Stimulated activated CD8-positive, alpha-beta memory T cell treated with anti-CD3 and anti-CD28 coated beads, Interleukin-4, amount 100 ng/mL, for 1 hour (primary cell): ENCODE measurements at regions not wholly inside any gene's neighbourhood (a gene's known extent, or its start where the extent isn't known, plus 50 kb on each side); places are given as distances from the start of the nearest gene placed in this dataset.
A peak's percentile ranks its signal among the peaks of the same experiment; 100 is the strongest.

Experiments
- DNase-seq, 2 donors: peaks; one replicate each; pipeline ENCODE4 v3.0.0-alpha.2; 2020; ENCODE audit warnings: low read depth in 2 of 2, low spot score in 1 of 2

DNA sequence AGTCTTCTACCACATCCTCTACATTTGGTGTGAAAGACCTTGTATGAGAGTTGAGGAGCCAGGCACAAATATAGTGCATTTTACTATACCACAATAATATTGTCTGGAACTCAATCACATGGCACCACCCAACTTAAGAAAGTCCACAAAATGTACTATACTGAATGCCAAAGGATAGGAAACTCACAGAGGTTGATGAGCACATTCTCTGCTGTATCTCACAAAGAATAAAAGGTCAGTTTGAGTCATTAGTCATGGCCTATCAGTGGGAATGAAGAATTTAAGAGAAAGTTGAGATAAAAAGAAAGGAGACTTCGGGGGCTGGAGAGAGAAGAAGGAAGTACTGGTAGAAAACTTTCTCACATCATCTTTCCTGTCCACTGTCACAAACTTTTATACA lies 134.3 kb downstream of the RDH14 start:
- no peak for DNase-seq

DNA sequence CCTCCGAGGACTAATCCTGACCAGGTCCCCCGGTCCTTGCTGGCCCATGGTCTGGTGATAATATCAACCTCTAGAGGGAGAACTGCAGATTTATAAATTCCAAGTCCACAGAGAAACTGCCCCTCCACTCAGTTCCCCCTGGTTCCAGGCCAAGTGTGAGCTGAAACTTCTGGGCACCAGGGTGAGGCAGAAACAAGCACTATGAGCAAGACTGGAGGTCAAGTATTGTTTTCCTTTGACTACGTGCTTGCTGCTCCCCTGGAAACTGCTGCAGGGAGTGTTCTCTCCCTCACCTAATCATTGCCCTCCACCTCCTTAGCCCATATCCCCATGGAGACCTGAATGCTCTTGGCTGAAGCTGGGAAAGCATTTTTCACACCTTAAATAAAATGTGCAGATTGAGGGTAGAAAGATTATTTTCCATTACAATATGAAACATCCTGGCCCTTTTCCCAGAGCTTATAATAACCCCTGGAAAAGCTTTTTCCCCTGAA lies 135.2 kb downstream of the RDH14 start:
- no peak for DNase-seq

DNA sequence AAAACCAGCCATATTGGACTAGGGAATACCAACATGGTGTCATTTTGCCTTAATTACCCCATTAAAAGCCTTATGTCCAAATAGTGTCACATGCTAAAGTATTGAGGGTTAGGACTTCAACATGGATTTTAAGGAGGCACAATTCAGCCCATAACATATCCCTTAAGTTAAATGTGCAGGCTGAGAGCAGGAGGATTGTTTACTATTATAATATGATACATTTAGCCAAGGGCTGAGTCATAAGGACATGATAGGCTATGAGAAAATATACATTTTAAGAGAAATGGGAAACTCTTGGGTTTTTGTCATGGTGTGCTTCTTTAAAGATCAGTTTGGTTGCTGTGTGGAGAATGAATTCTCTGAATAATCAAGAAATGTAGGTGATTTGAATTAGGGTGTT lies 136.8 kb downstream of the RDH14 start:
- DNase-seq = no peak

DNA sequence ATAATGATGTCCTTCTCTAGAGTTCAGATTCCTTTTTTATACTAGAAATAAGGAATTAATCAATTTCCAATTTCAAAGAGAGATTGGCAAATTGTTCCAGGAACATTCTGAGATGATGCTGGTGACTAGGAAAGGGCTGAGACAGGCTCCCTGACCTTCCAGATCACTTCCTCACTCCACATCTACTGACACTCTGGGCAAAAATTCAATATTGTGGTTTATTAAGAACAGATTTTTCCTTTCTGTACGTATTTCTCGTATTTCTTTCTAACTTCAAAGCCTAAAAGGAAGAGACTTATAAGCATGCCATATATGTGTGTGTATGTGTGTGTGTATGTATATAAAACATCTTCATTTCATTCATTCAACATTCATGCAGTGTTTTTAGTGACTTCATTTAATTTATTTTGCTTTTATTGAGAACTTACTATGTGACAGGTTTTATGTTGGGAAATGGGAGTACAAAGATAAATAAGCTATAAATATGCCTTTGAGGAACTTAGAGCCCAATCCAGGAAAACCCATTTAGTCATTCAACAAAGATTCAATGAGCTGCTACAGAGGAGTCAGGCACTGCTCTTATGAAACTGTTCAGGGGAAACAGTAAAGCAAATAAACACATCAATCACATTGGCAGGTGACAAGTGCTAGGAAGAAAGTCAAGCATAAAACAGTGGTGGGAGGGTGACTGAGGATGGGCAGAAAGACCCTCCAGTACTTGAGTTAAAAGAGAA lies 137.9 kb downstream of the RDH14 start:
- DNase-seq = no peak

DNA sequence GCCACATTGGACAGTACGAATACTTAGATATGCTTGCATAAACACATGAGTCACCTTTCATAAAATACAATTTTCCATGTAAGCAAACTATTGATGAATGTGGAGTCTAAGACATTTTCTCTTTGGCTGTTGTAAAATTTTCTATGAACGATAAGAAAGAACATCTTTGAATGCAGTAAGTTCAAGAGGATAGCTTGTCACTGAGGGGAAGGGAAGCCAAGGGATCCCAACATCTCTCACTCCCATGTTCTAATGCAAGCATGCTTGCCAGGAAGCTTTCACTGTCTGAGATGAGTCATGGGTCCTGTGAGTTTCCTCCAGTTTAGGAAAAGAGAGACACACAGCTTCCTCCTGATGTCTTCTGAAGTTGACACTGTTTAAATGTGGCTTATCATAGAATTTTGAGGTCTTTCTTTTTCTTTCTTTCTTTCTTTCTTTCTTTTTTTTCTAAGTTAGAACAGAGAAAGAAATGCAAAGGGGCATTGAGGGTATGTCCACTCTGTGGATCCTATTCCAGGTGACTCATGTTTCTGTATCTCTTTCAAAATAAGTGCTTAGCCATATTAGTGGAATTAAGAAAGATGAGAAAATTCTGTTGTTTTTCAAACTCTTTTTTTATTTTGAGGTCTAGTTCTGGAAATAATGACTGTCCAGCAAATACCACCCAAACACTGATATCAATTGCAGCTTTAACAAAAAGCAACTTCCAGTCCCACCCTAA lies 146.6 kb downstream of the RDH14 start:
- no peak for DNase-seq

DNA sequence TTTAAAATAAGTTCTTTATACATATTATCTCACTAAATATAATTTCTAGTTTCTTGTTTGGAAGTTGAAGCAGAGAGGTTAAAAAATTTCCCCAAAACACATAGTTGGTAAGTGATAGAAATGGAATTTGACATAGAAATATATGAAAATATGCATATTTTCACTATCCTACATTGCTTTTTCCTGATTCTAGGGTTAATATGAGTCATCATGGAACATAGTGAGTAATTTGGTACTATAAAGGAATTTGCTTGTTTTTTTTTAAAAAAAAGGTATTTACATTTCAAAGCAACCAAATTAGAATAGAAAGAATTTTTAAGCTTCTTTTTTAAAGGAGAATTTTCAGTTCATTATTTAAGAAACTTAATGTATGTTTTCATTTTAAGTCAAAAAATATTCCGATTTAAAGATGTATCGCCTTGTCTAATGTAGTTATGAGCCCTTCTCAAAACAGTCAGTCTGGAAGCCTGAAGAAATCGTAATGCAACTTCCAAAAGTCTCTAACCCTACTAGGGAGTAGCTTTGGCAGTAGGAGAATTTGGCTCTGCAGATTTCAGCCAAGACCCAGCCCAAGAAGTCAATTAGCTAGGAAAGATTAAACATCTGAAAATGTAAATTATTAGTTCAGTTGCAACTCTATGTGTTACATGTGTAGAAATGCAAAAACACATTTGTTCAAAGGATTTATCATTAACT lies 147.3 kb downstream of the RDH14 start:
- DNase-seq = no peak

DNA sequence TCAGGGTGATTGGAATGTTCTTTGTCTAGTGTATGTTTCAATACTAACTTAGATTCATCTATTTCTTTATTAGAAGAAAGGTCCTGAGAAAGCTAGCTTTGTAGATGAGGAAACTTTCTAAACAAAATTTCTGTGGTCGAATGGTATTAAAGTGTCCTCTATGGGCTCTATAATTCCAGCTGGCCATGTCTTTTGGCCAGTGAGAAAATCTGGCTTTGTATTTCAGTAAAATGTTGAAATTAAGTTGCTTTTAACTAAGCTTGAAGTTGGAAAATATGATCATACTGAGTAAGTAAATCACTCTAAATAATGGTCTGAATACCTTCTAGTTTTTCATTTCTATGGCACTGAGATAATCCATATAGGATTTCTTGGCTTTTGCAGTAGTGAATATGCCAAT lies 148.8 kb downstream of the RDH14 start:
- DNase-seq = no peak

DNA sequence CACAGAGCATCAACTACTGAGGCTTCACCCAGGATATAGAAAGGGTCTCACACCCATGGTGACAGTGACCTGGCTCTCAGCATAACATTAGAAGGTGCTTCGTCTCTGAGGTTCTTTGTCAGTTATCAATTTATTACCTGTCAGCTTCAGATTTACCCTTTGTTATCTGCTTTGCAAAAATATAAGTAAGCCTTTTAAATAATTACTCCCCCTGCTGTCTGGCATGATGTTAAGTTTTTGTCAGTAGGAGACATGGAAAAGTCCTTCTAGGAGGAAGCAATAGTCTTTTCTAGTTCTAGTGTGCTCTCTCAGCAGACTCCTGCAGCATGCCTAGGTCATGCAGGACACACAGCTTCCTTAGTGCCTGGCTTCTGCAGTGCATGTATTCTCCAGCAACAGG lies 149.9 kb downstream of the RDH14 start:
- DNase-seq = no peak

DNA sequence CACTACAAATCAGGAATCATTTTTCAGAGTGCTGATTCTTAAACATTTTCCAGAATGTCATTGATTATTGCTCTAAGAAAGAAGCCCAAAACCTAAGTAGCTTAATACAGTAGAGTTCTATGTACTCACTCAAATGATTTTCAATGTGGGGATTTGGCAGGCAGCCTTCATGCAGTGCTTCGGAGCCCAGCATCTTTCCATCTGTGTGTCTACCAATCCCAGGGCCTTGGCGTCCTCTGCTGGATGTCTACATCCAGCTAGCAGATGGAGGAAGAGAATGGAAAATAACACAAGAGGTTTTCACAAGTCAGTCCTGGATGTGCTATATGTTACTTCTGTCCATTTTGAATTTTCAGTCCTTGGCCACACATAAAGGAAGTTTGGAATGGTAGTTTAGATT lies 151.8 kb downstream of the RDH14 start:
- no peak for DNase-seq

DNA sequence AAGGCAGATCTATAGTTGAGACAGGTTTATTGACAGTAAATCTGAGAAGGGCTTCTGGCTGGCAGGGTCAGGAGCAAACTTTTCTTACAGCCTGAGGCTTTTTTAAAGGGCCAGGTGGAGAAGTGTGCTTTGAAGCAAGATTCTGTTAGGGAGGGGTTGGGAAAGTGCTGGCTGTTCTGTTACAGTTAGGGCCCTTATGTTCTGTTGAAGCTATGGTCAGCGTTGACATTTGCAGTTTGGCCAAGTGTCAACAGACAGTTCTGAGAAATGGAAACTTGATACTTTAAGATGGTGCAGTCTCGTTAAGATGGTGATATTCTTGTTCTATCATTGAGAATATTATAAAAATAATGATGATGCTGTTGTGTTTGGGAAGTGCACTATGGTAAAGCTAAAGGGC lies 154.2 kb downstream of the RDH14 start:
- no peak for DNase-seq

DNA sequence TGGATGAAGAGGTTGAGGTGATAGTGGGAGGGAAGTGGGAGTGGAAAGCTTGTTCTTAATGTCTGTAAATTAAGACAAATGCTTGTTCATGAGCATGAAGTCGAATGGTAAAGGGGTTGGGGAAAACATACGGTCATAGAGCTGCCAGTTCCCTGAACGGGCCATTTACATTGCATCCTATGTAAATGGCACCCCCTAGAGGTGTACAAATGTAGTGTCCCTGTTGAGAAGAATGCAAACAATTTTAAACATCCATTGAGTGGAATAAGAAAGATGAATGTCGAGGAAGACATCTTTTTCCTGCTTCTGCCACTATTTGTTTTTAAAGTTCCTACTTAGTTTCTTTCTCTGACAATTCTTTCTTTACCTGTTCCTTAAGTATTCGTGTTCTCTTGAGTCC lies 155.7 kb downstream of the RDH14 start:
- no peak for DNase-seq

DNA sequence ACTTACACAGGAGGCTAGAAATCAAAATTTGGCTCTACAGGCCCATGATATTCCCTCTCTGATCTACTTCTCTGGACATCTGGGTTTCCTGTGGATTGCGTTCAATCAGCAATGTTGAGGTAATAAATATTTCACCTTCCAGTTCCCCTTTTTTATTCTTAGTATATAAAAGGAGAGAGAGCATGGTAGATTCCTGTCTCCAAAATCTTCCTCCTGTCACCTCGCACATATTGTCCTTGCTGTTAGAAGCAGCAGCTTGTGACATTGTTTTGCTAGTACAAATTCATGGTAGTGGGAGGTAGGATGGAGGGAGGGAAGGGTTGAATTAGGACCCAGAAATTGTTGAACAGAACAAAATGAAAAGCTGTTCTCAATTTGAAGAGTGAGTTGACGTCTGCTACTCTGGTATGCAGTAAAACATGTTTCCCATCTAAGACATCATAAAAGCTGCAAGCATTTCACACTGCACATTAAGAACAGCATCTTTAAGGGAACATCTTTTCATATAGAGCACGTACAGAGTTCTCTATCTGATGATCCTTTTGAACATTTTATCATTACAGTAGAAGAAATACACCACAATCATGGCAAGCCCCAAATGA lies 156.4 kb downstream of the RDH14 start:
- no peak for DNase-seq

DNA sequence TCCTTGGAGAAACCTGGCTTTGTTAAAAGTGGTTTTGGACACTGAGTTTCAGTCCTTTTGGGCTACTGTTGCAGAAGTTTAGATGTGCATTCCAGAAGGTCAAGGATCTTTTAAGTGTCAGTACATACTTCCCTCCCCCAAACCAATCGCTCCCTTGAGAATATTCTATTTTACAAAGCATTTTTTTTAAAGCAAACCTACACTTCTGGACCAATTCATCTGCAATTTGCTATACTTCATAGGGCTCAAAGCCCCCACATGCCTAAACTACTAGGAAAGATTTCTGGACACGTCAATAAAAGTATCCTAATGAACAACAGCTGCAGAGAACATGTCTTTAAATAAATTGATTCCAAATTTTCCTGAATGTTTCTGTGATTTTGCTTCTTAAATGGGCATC lies 157.6 kb downstream of the RDH14 start:
- DNase-seq = no peak

DNA sequence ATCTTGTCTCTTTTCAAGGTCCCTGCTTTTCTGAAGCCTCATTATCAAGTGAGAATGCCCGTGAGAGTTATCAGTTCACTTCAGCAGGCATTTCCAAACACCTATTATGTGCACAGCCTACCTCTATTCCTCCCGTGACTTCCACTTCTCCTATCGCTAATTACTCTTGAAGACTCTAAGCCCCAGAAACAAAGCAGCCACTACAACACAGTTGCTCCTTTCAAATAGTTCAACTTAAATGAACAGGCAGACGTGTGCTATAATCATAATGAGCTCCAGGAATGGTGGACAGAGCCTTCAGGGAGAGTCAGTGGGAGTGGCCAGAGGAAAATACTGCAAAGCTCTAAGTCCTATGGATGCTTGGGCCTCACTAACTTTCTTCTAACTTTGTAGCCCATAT lies 159.0 kb downstream of the RDH14 start:
- no peak for DNase-seq

DNA sequence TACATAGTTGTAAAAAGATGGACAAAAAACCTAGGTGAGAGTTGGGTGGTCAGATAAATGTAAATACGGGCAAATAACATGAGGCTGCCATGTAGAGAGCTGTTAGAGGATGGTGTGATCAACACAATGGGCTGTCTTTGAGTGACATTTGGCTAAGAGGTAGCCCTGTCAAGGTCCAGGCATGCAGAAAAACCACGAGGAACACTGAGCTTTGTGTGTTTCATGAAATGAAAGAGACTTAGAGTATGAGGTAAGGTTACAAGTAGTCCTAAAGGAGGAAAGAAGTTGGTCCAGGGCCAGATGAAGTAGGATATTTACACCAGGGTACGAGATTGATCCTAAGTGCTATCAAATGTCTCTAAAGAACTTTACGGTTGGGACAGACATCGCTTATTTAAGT lies 160.9 kb downstream of the RDH14 start:
- DNase-seq = no peak

DNA sequence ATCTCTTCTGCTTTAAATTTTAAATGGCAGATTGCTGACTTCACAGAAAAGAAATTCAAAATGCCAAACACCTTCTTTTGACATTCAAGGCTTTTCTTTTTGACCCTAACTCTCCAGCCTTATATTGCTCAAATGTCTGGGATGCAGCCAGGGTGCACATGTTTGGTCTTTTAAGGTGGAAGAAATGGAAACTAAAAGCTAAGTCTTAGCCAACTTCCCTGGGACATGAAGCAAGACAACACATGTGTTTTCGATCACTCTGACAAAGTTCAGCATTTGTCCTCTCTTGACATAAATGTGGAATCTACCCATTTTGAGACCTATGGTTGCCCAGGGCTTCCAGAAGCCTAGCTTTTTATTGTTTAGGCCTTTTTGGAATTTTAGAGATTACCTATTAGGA lies 161.6 kb downstream of the RDH14 start:
- no peak for DNase-seq

DNA sequence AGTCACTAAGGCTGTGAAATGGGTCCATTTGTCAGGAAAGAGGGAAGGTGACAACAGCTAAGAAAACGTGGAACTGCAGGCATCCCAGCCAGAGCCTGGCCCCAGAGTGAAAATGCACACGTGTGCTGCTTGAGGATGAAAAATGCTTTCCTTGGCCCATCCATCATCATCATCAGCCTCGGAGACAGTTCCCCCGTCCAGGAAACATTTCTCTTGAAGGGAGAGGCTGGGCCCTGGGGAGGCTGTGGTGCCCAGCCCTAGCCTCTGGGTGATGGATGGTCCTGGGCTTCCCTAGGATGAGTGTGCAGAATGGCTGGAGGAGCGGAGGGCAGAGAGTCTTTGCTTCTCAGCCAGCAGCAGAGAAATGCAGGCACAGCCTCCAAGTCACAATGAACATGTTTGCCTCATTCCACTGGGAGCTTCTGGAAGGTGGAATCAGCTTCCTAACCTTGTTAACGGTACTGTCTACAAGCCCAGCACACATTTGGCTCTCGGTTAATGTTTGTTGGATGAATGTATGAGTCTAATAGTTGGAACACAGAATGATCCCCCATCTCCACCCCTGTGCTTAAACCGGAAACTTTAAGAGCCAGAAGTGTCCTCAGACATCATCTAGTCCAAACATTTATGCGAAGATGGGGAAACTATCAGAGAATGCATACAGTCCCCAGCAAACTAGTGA lies 164.0 kb downstream of the RDH14 start:
- DNase-seq = no peak

DNA sequence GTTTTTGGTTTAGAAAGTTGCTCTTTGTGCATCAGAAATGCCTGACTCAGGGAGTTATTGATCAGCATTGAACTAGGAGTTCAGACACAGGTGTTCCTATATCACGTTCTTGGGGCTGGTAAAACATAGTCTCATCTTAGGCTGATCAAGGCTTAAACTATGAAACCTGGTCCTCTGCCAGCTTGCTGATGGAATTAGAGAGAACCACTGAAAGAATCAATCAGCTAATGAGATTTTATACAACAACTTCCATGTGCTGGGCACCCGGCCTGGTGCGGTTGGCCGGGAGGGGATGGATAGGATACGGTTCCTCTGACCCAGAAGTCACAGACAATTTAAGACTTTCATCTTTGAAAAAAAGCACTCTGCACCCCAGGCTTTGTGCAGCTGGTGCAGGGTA lies 164.9 kb downstream of the RDH14 start:
- DNase-seq = no peak

DNA sequence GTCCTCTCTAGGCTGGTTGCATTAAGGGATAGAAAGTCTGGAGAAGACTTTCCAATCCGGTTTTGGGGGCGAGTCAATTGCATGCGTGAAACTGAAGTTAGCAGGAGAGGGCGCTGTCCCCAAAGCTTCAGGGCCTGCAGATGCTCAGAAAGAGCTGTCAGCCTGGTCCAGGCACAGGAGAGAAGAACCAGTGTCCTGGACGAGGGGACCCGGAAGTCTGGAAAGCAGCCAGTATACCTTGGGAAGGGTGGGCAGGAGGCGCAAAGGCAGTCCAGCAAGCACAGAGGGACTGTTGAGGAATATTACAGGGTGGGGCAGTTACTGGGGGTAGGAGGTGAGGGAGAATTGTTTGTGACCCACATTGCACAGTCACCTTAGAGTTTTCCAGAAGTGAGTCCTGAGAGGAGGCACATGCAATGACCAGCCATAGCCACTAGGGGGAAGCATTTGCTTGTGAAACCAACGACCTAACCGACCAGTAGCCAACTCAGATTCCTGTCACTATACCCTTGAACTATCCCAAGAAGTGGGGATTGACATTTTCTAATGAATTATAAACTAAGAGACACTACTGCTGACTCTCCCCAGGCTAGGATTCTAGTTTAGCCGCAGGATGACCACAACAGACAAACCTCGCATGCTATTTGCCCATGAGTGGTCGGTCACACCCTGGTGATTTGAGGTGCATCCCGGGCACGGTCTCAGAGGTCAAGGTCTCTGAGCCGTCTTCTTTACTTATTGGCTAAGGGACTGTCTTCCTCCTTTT lies 172.8 kb downstream of the RDH14 start:
- peak; percentile 12 to 29 for DNase-seq

DNA sequence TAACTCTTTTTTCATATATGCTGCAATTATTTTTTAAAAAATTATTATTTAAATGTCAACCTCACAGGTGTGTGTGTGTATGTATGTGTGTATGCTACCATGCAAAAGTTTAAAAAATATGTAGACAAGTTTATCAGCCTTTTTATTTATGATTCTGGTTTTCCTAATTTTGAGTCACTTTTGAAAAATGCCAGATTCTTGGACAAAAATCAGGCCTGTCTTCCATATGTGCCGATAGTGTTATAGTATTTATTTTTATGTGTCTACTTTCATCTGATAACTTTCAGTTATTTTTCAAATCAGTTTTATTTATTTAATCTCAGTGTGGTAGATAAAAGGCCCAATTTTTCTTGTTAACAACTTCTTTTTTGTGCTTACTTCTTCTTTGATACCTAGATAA lies 176.2 kb downstream of the RDH14 start:
- DNase-seq = no peak

DNA sequence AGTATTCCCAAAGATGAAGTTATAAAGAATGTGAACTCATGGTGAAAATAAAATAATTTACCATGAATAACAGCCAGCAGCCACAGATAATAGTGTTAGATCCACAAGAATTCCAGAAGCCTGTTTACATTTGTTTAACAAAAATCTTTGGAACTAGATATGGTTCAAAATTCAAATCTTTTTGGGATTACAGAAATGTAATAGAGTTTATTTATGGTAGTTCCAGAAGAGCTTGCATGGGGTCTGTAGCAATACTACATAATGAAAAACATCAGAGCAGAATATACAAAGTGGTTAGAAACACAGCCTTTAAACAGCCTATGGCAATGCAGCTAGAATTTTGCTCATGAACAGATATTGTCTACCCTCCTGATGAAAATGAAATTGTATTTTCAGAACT lies 179.1 kb downstream of the RDH14 start:
- no peak for DNase-seq
